DOHH2 (cell line): ENCODE measurements at regions not wholly inside any gene's neighbourhood (a gene's known extent, or its start where the extent isn't known, plus 50 kb on each side); places are given as distances from the start of the nearest gene placed in this dataset.

ENCODE experiments used
- H3F3A ChIP-seq: fragments of 200-600 bp; sonication (generic), shearing (Covaris generic); 2 replicates; pipeline ENCODE4 v1.6.0; 2016; ENCODE audit warnings: antibody characterized with exemption, mild to moderate bottlenecking; ENCODE audit not compliant: control insufficient read depth, insufficient read depth
- H3K27ac ChIP-seq: fragments of 200-600 bp; sonication (generic); 2 replicates; pipeline ENCODE4 v1.5.1; 2014; ENCODE audit warnings: low read depth, mild to moderate bottlenecking, low read length, moderate library complexity
- H3K27me3 ChIP-seq: fragments of 200-600 bp; sonication (generic); 2 replicates; pipeline ENCODE4 v1.6.1; 2014; ENCODE audit warnings: mild to moderate bottlenecking, low read length, mixed read lengths; ENCODE audit not compliant: control insufficient read depth
- H3K36me3 ChIP-seq: fragments of 200-600 bp; sonication (generic); 2 replicates; pipeline ENCODE4 v1.6.1; 2014; ENCODE audit warnings: mild to moderate bottlenecking, low read length, moderate library complexity, mixed read lengths; ENCODE audit not compliant: control insufficient read depth
- H3K4me1 ChIP-seq: fragments of 200-600 bp; sonication (generic); 2 replicates; pipeline ENCODE4 v1.6.1; 2014; ENCODE audit warnings: mild to moderate bottlenecking, low read length, mixed read lengths; ENCODE audit not compliant: control insufficient read depth
- H3K4me2 ChIP-seq: fragments of 200-600 bp; sonication (generic); 2 replicates; pipeline ENCODE4 v1.6.0; 2014; ENCODE audit warnings: mild to moderate bottlenecking, low read length, moderate library complexity
- H3K4me3 ChIP-seq: fragments of 200-600 bp; sonication (generic); 2 replicates; pipeline ENCODE4 v1.5.1; 2014; ENCODE audit warnings: mild to moderate bottlenecking, low read length, mixed read lengths
- H3K79me2 ChIP-seq: fragments of 200-600 bp; sonication (generic); 2 replicates; pipeline ENCODE4 v1.6.1; 2014; ENCODE audit warnings: mild to moderate bottlenecking, low read length, mixed read lengths; ENCODE audit not compliant: control insufficient read depth
- H3K9me2 ChIP-seq: fragments of 200-600 bp; sonication (generic); replicated peaks from 2 replicates; pipeline ENCODE4 v1.6.1; 2014; ENCODE audit warnings: mild to moderate bottlenecking, low read length, mixed read lengths; ENCODE audit not compliant: control insufficient read depth
- H3K9me3 ChIP-seq: fragments of 200-600 bp; sonication (generic); 2 replicates; pipeline ENCODE4 v1.6.1; 2014; ENCODE audit warnings: antibody characterized with exemption, low read length, mixed read lengths; ENCODE audit not compliant: control insufficient read depth, insufficient read depth
- H4K20me1 ChIP-seq: fragments of 200-600 bp; sonication (generic); 2 replicates; pipeline ENCODE4 v1.6.0; 2014; ENCODE audit warnings: low read depth, mild to moderate bottlenecking, antibody characterized with exemption, low read length, moderate library complexity; ENCODE audit not compliant: control insufficient read depth, insufficient read depth
- EZH2phosphoT487 ChIP-seq: fragments of 200-600 bp; sonication (generic); IDR thresholded peaks from 2 replicates; pipeline ENCODE4 v1.6.1; 2017; ENCODE audit warnings: borderline replicate concordance, mild to moderate bottlenecking, antibody characterized with exemption, low read length, moderate library complexity, mixed read lengths
- TF ChIP-seq, protein P1 (sequence below): fragments of 200-600 bp; sonication (generic); IDR thresholded peaks from one replicate; pipeline ENCODE4 v1.5.1; 2014; ENCODE audit warnings: antibody characterized with exemption, mild to moderate bottlenecking, low read depth, low read length; ENCODE audit not compliant: poor library complexity, severe bottlenecking

DNA sequence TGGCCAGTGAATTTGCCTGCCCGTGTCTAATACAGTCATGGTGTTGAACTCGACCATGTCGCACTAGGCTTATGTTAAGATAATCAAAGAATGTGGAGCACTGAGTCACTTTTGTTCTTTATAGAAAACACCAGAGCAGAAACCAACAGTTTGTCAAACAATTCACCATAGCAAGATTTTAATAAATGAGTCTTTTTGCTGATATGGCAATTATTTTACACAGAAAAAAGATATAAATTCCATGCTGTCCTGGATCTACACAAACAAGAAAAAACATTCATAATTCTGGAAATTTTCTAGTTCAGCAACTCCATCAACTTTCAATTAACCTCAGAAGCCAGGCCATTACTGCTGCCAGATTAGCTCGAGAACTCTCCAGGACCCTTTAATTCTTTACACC is 208.9 kb downstream of the ZNF608 start:
- no peak overlapping the region for H3K4me3 ChIP-seq
- H3K4me2 ChIP-seq, result no peak overlapping the region
- H3K9me3 ChIP-seq, result no peaks in the 10 kb centered on the region
- H3K4me1 ChIP-seq, result no peaks in the 10 kb centered on the region
- TF ChIP-seq, protein P1, sequence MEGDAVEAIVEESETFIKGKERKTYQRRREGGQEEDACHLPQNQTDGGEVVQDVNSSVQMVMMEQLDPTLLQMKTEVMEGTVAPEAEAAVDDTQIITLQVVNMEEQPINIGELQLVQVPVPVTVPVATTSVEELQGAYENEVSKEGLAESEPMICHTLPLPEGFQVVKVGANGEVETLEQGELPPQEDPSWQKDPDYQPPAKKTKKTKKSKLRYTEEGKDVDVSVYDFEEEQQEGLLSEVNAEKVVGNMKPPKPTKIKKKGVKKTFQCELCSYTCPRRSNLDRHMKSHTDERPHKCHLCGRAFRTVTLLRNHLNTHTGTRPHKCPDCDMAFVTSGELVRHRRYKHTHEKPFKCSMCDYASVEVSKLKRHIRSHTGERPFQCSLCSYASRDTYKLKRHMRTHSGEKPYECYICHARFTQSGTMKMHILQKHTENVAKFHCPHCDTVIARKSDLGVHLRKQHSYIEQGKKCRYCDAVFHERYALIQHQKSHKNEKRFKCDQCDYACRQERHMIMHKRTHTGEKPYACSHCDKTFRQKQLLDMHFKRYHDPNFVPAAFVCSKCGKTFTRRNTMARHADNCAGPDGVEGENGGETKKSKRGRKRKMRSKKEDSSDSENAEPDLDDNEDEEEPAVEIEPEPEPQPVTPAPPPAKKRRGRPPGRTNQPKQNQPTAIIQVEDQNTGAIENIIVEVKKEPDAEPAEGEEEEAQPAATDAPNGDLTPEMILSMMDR, result no peak
- TF ChIP-seq EZH2phosphoT487, result no peak
- H3F3A ChIP-seq, result no peaks in the 10 kb centered on the region
- no peaks in the 10 kb centered on the region for H3K36me3 ChIP-seq
- H3K79me2 ChIP-seq, result no peaks in the 10 kb centered on the region
- H3K27ac ChIP-seq, result no peak overlapping the region
- no peaks in the 10 kb centered on the region for H4K20me1 ChIP-seq
- no peaks in the 10 kb centered on the region for H3K27me3 ChIP-seq
- no peaks in the 10 kb centered on the region for H3K9me2 ChIP-seq

DNA sequence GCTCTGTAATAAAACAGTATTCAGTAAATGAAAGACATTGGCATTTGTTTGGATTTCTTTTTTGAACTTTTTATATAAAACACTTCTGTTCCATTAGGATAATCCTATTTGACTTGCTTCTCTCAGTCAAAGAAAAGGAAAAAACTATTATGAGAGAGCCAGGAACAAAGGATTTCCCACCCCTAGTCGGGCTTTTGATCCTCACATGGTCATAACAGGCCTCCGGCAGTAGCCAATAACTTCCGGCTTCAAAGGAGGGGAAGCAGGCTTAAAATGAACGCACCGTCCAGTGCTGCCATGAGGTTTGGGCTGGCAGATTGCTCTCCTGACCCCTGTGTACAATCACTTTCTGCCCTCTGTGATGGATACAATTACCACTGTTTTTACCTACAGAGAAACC is 209.3 kb downstream of the ZNF608 start:
- no peaks in the 10 kb centered on the region for H3K9me3 ChIP-seq
- H3K27ac ChIP-seq, result no peak overlapping the region
- H3K4me1 ChIP-seq, result no peaks in the 10 kb centered on the region
- no peaks in the 10 kb centered on the region for H3F3A ChIP-seq
- no peaks in the 10 kb centered on the region for H3K36me3 ChIP-seq
- H3K4me3 ChIP-seq, result no peak overlapping the region
- TF ChIP-seq, protein P1, result no peak
- no peak for TF ChIP-seq EZH2phosphoT487
- no peaks in the 10 kb centered on the region for H4K20me1 ChIP-seq
- H3K27me3 ChIP-seq, result no peaks in the 10 kb centered on the region
- no peaks in the 10 kb centered on the region for H3K79me2 ChIP-seq
- H3K4me2 ChIP-seq, result no peak overlapping the region
- no peaks in the 10 kb centered on the region for H3K9me2 ChIP-seq

DNA sequence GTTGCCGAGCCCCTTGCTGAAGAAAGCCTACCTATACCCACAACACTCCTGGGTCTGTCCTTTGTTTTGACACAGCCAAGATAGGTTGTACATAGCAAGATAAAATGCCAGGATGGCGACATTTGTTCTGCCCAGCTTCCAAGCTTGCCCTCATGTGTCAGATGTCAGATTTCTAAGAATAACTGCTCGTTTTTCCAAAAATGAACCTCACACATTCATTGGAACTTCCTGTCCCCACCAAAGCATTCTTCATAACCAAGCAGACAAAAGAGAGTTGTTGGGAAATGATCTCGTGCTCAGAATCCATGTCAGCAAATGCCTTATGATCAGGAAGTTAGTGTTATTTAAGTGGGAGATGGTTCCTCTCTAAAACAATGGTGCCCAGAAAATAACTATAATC is 210.1 kb downstream of the ZNF608 start:
- H3K4me1 ChIP-seq, result no peaks in the 10 kb centered on the region
- no peak overlapping the region for H3K4me3 ChIP-seq
- no peak overlapping the region for H3K27ac ChIP-seq
- no peaks in the 10 kb centered on the region for H4K20me1 ChIP-seq
- no peaks in the 10 kb centered on the region for H3K79me2 ChIP-seq
- H3K36me3 ChIP-seq, result no peaks in the 10 kb centered on the region
- no peaks in the 10 kb centered on the region for H3K9me2 ChIP-seq
- no peaks in the 10 kb centered on the region for H3K27me3 ChIP-seq
- H3K9me3 ChIP-seq, result no peaks in the 10 kb centered on the region
- H3F3A ChIP-seq, result no peaks in the 10 kb centered on the region
- H3K4me2 ChIP-seq, result no peak overlapping the region
- no peak for TF ChIP-seq EZH2phosphoT487
- TF ChIP-seq, protein P1, result no peak

DNA sequence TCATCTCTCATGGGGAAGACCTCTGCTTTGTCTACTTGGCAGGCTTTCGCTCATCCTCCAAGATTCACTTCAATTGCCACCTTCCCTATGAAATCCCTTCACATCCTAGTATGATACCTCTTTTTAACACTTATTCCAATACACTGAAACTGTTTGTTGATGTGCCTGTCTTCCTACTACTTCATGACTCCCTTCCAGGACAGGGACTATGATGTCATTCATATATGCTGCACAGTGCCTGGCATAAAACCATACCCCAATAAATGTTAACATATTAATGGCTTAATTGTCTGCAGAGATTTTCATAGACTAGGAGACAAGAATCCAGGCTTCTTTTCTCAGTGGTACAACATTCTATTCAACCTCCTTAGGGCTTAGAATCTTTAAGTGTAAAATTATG is 215.5 kb downstream of the ZNF608 start:
- Histone ChIP-seq H3K27ac (no peak overlapping the region), H3K36me3 (no peaks in the 10 kb centered on the region), H3K9me3 (no peaks in the 10 kb centered on the region), H3K79me2 (no peaks in the 10 kb centered on the region), H3K4me3 (no peak overlapping the region), H3K27me3 (no peaks in the 10 kb centered on the region), H3F3A (no peaks in the 10 kb centered on the region), H4K20me1 (no peaks in the 10 kb centered on the region), H3K4me1 (peaks cover 11% of the 10 kb centered on the region), H3K9me2 (no peaks in the 10 kb centered on the region), H3K4me2 (no peak overlapping the region)
- TF ChIP-seq EZH2phosphoT487, result no peak
- TF ChIP-seq, protein P1, result no peak
